H1 (cell line): ENCODE measurements at regions not wholly inside any gene's neighbourhood (a gene's known extent, or its start where the extent isn't known, plus 50 kb on each side); places are given as distances from the start of the nearest gene placed in this dataset.

Experiments used
- CTCF ChIA-PET: fragments of 300-600 bp; sonication (Branson Sonifier 250); formaldehyde crosslinking; loops from one replicate; lab custom pipeline; 2021; ENCODE audit not compliant: partially characterized antibody; lab: Charles Lee
- POLR2A ChIA-PET: fragments of 300-600 bp; sonication (Branson Sonifier 250); formaldehyde crosslinking; loops from one replicate; lab custom pipeline; 2021; ENCODE audit warnings: inconsistent platforms; ENCODE audit not compliant: partially characterized antibody; lab: Charles Lee
- DNase-seq, 2 experiments: peaks; one replicate each; pipeline versions ENCODE4 v3.0.0 to v3.0.0-alpha.2; 2010 to 2022; ENCODE audit warnings: low spot score in 2 of 2, low read depth in 1 of 2, mixed read lengths in 1 of 2
- FAIRE-seq: peaks from 2 replicates; lab custom pipeline; 2011; peaks lifted over from hg19 to GRCh38; lab: Jason Lieb, UNC
- H2AFZ ChIP-seq: 2 replicates; pipeline ENCODE4 v1.8.1; 2012; ENCODE audit warnings: low read length, inconsistent platforms
- H2AK5ac ChIP-seq: 2 replicates; pipeline ENCODE4 v1.6.1; 2013; ENCODE audit warnings: low read depth, low read length
- H2BK120ac ChIP-seq: replicated peaks from 2 replicates; pipeline ENCODE3; 2013; ENCODE audit warnings: low read depth, low read length, inconsistent platforms
- H2BK12ac ChIP-seq: 2 replicates; pipeline ENCODE4 v1.6.1; 2013; ENCODE audit warnings: low read depth, low read length
- H2BK15ac ChIP-seq: 2 replicates; pipeline ENCODE4 v1.6.1; 2013; ENCODE audit warnings: low read length
- H2BK20ac ChIP-seq: 2 replicates; pipeline ENCODE4 v1.6.1; 2013; ENCODE audit warnings: low read length
- H2BK5ac ChIP-seq: 2 replicates; pipeline ENCODE4 v1.6.1; 2013; ENCODE audit warnings: low read depth, low read length
- H3K14ac ChIP-seq: 2 replicates; pipeline ENCODE4 v1.6.1; 2013; ENCODE audit warnings: inconsistent platforms; ENCODE audit not compliant: insufficient read length
- H3K18ac ChIP-seq: 2 replicates; pipeline ENCODE4 v1.6.1; 2013; ENCODE audit warnings: low read length; ENCODE audit errors: extremely low read depth
- H3K23ac ChIP-seq: 2 replicates; pipeline ENCODE4 v1.6.1; 2013; ENCODE audit warnings: inconsistent platforms; ENCODE audit not compliant: insufficient read length
- H3K23me2 ChIP-seq: 2 replicates; pipeline ENCODE4 v1.6.1; 2013; ENCODE audit warnings: low read depth, low read length
- H3K27ac ChIP-seq: 2 replicates; pipeline ENCODE4 v1.6.1; 2011; ENCODE audit warnings: low read depth, low read length, inconsistent platforms
- H3K27me3 ChIP-seq, 4 experiments: replicated peaks in 1 of 4; 1 replicate in 1 of 4; 2 replicates in 3 of 4; pipeline versions ENCODE4 v1.6.1 to v1.8.1; 2011 to 2013; ENCODE audit warnings: low read length in 3 of 4, mild to moderate bottlenecking in 3 of 4, inconsistent platforms in 2 of 4, mixed read lengths in 2 of 4, moderate library complexity in 1 of 4; ENCODE audit not compliant: control insufficient read depth in 3 of 4, insufficient read depth in 3 of 4; ENCODE audit errors: extremely low read depth in 1 of 4
- H3K36me3 ChIP-seq, 4 experiments: 2 replicates each; pipeline versions ENCODE4 v1.6.1 to v1.8.1; 2011 to 2013; ENCODE audit warnings: mild to moderate bottlenecking in 4 of 4, low read length in 3 of 4, moderate library complexity in 2 of 4, control low read depth in 1 of 4, inconsistent platforms in 1 of 4; ENCODE audit not compliant: insufficient read depth in 4 of 4, control insufficient read depth in 2 of 4
- H3K4ac ChIP-seq: replicated peaks from 2 replicates; pipeline ENCODE3; 2013; ENCODE audit warnings: low read length, low read depth, mixed read lengths, inconsistent platforms; ENCODE audit not compliant: insufficient read length
- H3K4me1 ChIP-seq, 4 experiments: replicated peaks in 1 of 4; 1 replicate in 1 of 4; 2 replicates in 3 of 4; pipeline versions ENCODE4 v1.6.1 to v1.8.1; 2011 to 2013; ENCODE audit warnings: low read length in 3 of 4, inconsistent platforms in 2 of 4, mixed read lengths in 1 of 4; ENCODE audit not compliant: insufficient read depth in 4 of 4, control insufficient read depth in 3 of 4
- H3K4me2 ChIP-seq, 2 experiments: 2 replicates each; pipeline versions ENCODE4 v1.6.1 to v1.8.1; 2011 to 2013; ENCODE audit warnings: low read depth in 2 of 2, low read length in 2 of 2, control low read depth in 1 of 2, inconsistent platforms in 1 of 2, mild to moderate bottlenecking in 1 of 2; ENCODE audit not compliant: insufficient read depth in 1 of 2
- H3K4me3 ChIP-seq, 4 experiments: fragments of 200-600, 300-600 bp in 1 of 4; sonication (generic), shearing (Covaris generic), sonication (Bioruptor Twin) in 1 of 4; 2 replicates each; pipeline versions ENCODE4 v1.5.1 to v1.8.1; 2011 to 2016; ENCODE audit warnings: low read length in 4 of 4, low read depth in 3 of 4, control low read depth in 2 of 4, inconsistent platforms in 2 of 4, mild to moderate bottlenecking in 2 of 4, mixed read lengths in 1 of 4, moderate library complexity in 1 of 4; ENCODE audit not compliant: insufficient read depth in 2 of 4; ENCODE audit errors: extremely low read depth in 1 of 4
- H3K56ac ChIP-seq: replicated peaks from 2 replicates; pipeline ENCODE3; 2013; ENCODE audit warnings: low read depth, mild to moderate bottlenecking, mixed read lengths, low read length, inconsistent platforms; ENCODE audit not compliant: insufficient read length
- H3K79me1 ChIP-seq: 2 replicates; pipeline ENCODE4 v1.6.1; 2013; ENCODE audit warnings: low read depth, low read length, control low read depth
- H3K79me2 ChIP-seq, 2 experiments: 2 replicates each; pipeline versions ENCODE4 v1.6.1 to v1.8.1; 2012 to 2013; ENCODE audit warnings: low read length in 2 of 2, mild to moderate bottlenecking in 2 of 2, inconsistent platforms in 1 of 2; ENCODE audit not compliant: insufficient read depth in 2 of 2, control insufficient read depth in 1 of 2
- H3K9ac ChIP-seq, 4 experiments: replicated peaks in 1 of 4; 1 replicate in 1 of 4; 2 replicates in 3 of 4; pipeline versions ENCODE4 v1.6.1 to v1.8.1; 2011 to 2013; ENCODE audit warnings: low read depth in 3 of 4, low read length in 3 of 4, control low read depth in 2 of 4, mild to moderate bottlenecking in 2 of 4, moderate library complexity in 2 of 4, inconsistent platforms in 1 of 4; ENCODE audit errors: extremely low read depth in 1 of 4
- H3K9me3 ChIP-seq, 2 experiments: 2 replicates each; pipeline versions ENCODE4 v1.6.1 to v1.8.1; 2012 to 2013; ENCODE audit warnings: mild to moderate bottlenecking in 2 of 2, moderate library complexity in 2 of 2, control low read depth in 1 of 2, inconsistent platforms in 1 of 2, low read depth in 1 of 2, low read length in 1 of 2, mixed read lengths in 1 of 2; ENCODE audit not compliant: insufficient read depth in 2 of 2
- H4K20me1 ChIP-seq, 2 experiments: replicated peaks in 1 of 2; 2 replicates each; pipeline versions ENCODE3 to v1.8.1; 2011 to 2013; ENCODE audit warnings: inconsistent platforms in 2 of 2, low read length in 2 of 2, mild to moderate bottlenecking in 1 of 2; ENCODE audit not compliant: insufficient read depth in 2 of 2, control insufficient read depth in 1 of 2
- H4K5ac ChIP-seq: 2 replicates; pipeline ENCODE4 v1.6.1; 2013; ENCODE audit warnings: low read length, low read depth, mixed read lengths, inconsistent platforms; ENCODE audit not compliant: insufficient read length
- H4K8ac ChIP-seq: 2 replicates; pipeline ENCODE4 v1.8.0; 2013; ENCODE audit warnings: mild to moderate bottlenecking, moderate library complexity, low read length, inconsistent platforms; ENCODE audit not compliant: insufficient read depth; ENCODE audit errors: extremely low read depth
- H4K91ac ChIP-seq: replicated peaks from 2 replicates; pipeline ENCODE3; 2013; ENCODE audit warnings: low read length, mixed read lengths, inconsistent platforms; ENCODE audit not compliant: insufficient read length
- EZH2 ChIP-seq: fragments of 200-600 bp; sonication (generic); IDR thresholded peaks from 2 replicates; pipeline ENCODE4 v1.7.1; 2012; ENCODE audit warnings: low read depth, mild to moderate bottlenecking, moderate library complexity, low read length, inconsistent platforms; ENCODE audit not compliant: severe bottlenecking
- HDAC2 ChIP-seq, 2 experiments: fragments of 300-600 bp in 1 of 2; sonication (generic) in 1 of 2; IDR thresholded peaks; 2 replicates each; pipeline ENCODE4 v1.6.1; 2011 to 2012; ENCODE audit warnings: low read depth in 2 of 2, low read length in 2 of 2, mild to moderate bottlenecking in 2 of 2, moderate library complexity in 2 of 2, borderline replicate concordance in 1 of 2, inconsistent platforms in 1 of 2
- KDM5A ChIP-seq: fragments of 200-600 bp; IDR thresholded peaks from 2 replicates; pipeline ENCODE4 v1.7.1; 2012; ENCODE audit warnings: mild to moderate bottlenecking, low read length, inconsistent platforms, mixed read lengths
- POLR2A ChIP-seq, 2 experiments: IDR thresholded peaks; 1 replicate in 1 of 2; 2 replicates in 1 of 2; pipeline ENCODE4 v1.6.1; 2011; ENCODE audit warnings: low read depth in 2 of 2, low read length in 2 of 2, mild to moderate bottlenecking in 2 of 2; ENCODE audit errors: control extremely low read depth in 1 of 2
- RBBP5 ChIP-seq: IDR thresholded peaks from 2 replicates; pipeline ENCODE4 v1.7.1; 2012; ENCODE audit warnings: low read depth, mild to moderate bottlenecking, inconsistent platforms, low read length, moderate library complexity, borderline replicate concordance
- RNF2 ChIP-seq: fragments of 200-900, 300-1000 bp; sonication (generic); IDR thresholded peaks from 2 replicates; pipeline ENCODE4 v1.7.1; 2016; ENCODE audit warnings: borderline replicate concordance, low read depth, mild to moderate bottlenecking, antibody characterized with exemption, low read length; ENCODE audit not compliant: poor library complexity, severe bottlenecking; ENCODE audit errors: missing control alignments
- SIN3A ChIP-seq, 2 experiments: IDR thresholded peaks in 1 of 2; conservative IDR thresholded peaks in 1 of 2; 2 replicates each; pipeline ENCODE4 v1.6.1; 2011 to 2012; ENCODE audit warnings: low read length in 2 of 2, improper control_type of control experiment in 1 of 2, low read depth in 1 of 2, mild to moderate bottlenecking in 1 of 2
- SP1 ChIP-seq: IDR thresholded peaks from 2 replicates; pipeline ENCODE4 v1.6.1; 2011; ENCODE audit warnings: low read depth, low read length
- SP2 ChIP-seq: IDR thresholded peaks from 2 replicates; pipeline ENCODE4 v1.6.1; 2012; ENCODE audit warnings: mild to moderate bottlenecking, low read length, inconsistent platforms
- TAF1 ChIP-seq: IDR thresholded peaks from 2 replicates; pipeline ENCODE4 v1.6.1; 2011; ENCODE audit warnings: mild to moderate bottlenecking, low read depth, low read length
- WGBS, 2 experiments: shearing (Covaris generic) in 1 of 2; methylation state at CpG; one replicate each; pipeline versions ENCODE4 v1.1.6 to v1.1.7; 2013 to 2015; ENCODE audit warnings: low lambda C conversion rate in 2 of 2, mixed read lengths in 2 of 2, inconsistent platforms in 1 of 2, low coverage in 1 of 2, missing lambda C conversion rate in 1 of 2; ENCODE audit not compliant: insufficient replicate concordance in 2 of 2, insufficient coverage in 1 of 2, insufficient read length in 1 of 2; ENCODE audit errors: extremely low coverage in 1 of 2, missing lambda C conversion rate in 1 of 2; 5-methylcytosine and 5-hydroxymethylcytosine counted together

DNA sequence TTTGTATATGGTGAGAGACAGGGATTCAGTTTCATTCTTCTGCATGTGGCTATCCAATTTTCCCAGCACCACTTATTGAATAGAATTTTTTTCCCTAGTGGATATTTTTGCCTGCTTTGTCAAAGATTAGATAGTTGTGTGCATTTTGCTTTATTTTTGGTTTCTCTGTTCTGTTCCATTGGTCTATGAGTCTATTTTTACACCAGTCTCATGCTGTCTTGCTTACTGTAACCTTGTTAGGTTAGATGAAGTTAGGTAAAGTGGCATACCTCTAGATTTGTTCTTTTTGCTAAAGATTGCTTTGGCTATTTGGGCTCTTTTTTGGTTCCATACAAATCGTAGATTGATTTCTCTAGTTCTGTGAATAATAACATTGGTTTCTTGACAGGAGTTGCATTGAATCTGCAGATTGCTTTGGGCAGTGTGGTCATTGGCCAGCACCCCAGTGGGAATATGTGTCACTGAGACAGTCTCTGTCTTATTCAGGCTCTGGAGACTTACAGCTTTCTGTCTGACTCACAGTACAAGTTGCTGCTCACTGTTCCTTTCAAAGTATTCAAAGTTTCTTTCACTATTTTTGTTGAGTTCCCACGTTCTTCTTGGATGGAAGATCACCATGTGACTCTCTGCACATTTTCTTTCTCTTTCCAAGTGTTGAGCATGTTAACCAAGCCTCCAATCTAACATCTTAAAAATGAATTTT is 709.1 kb downstream of the CDH11 start:
- H4K8ac ChIP-seq = no peak overlapping the region
- peaks cover 0 to 2% (median 0%) of the 10 kb centered on the region in 4 experiments; a peak in 1 of 7 replicates for H3K4me1 ChIP-seq
- H3K4me3 ChIP-seq = no peak overlapping the region
- WGBS, 2 experiments = 92% methylated on average over 2 of the region's 2 CpGs; no CpG with 5 or more reads in 1 of the 2 experiments
- no peak overlapping the region for H3K14ac ChIP-seq
- no peaks in the 10 kb centered on the region for H4K20me1 ChIP-seq
- TF ChIP-seq SIN3A (conservative IDR thresholded peaks at IDR 0.05 in 1 of 2, IDR thresholded peaks at IDR 0.05 in 1 of 2; ENCODE audit: low read depth in 1 of 2, low read length in 2 of 2) (no peak), SP2 (no peak), SP1 (no peak), POLR2A (IDR thresholded peaks at IDR 0.05; ENCODE audit: control extremely low read depth in 1 of 2, low read depth in 2 of 2, low read length in 2 of 2) (no peak), KDM5A (no peak), TAF1 (no peak), HDAC2 (IDR thresholded peaks at IDR 0.05; ENCODE audit: borderline replicate concordance in 1 of 2, low read depth in 2 of 2, low read length in 2 of 2) (no peak), RBBP5 (no peak), EZH2 (no peak), RNF2 (no peak)
- no peak overlapping the region for H4K5ac ChIP-seq
- H3K4ac ChIP-seq = no peak overlapping the region
- CTCF ChIA-PET = no interaction called here
- H3K18ac ChIP-seq = no peak overlapping the region
- H2AFZ ChIP-seq = no peak overlapping the region
- H2BK5ac ChIP-seq = no peak overlapping the region
- H2BK20ac ChIP-seq = no peak overlapping the region
- no peaks in the 10 kb centered on the region for H3K79me1 ChIP-seq
- no peaks in the 10 kb centered on the region for H3K23me2 ChIP-seq
- no peaks in the 10 kb centered on the region; a peak in 1 of 8 replicates for H3K36me3 ChIP-seq
- no peak overlapping the region for H4K91ac ChIP-seq
- FAIRE-seq = no peak
- no peaks in the 10 kb centered on the region for H3K27me3 ChIP-seq
- H3K23ac ChIP-seq = no peak overlapping the region
- H3K9ac ChIP-seq = no peak overlapping the region
- no peaks in the 10 kb centered on the region for H3K79me2 ChIP-seq
- H2BK120ac ChIP-seq = no peak overlapping the region
- no peak overlapping the region for H3K56ac ChIP-seq
- no peak for DNase-seq
- no peak overlapping the region for H3K27ac ChIP-seq
- H2AK5ac ChIP-seq = no peak overlapping the region
- H2BK15ac ChIP-seq = no peak overlapping the region
- POLR2A ChIA-PET = no interaction called here
- H3K4me2 ChIP-seq = no peak overlapping the region
- H3K9me3 ChIP-seq = no peaks in the 10 kb centered on the region
- no peak overlapping the region for H2BK12ac ChIP-seq
